Endothelial cell of umbilical vein (primary cell): ENCODE measurements at regions not wholly inside any gene's neighbourhood (a gene's known extent, or its start where the extent isn't known, plus 50 kb on each side); places are given as distances from the start of the nearest gene placed in this dataset.

Experiments used
- BruUV-seq: library from RNA; stranded (reverse); fragments of 400-500 nt; replicated peaks from 2 replicates; lab custom pipeline; 2021; lab: Mats Ljungman, UMichigan
- CTCF ChIA-PET: fragments of 300-600, 350-600 bp; sonication (Branson Sonifier 250); formaldehyde crosslinking; loops from one replicate; lab custom pipeline; 2021; ENCODE audit warnings: antibody characterized with exemption, inconsistent platforms; lab: Charles Lee
- POLR2A ChIA-PET: fragments of 300-600, 350-600 bp; sonication (Branson Sonifier 250); formaldehyde crosslinking; loops from one replicate; lab custom pipeline; 2021; ENCODE audit warnings: antibody characterized with exemption, inconsistent platforms; lab: Charles Lee
- DNase-seq: peaks from one replicate; pipeline ENCODE4 v3.0.0-alpha.2; 2011; ENCODE audit warnings: low read depth, low spot score
- FAIRE-seq: peaks from 2 replicates; lab custom pipeline; 2011; peaks lifted over from hg19 to GRCh38; lab: Jason Lieb, UNC
- H2AFZ ChIP-seq: 2 replicates; pipeline ENCODE4 v1.6.0; 2012; ENCODE audit warnings: low read depth, low read length, control low read depth, inconsistent platforms
- H3K27ac ChIP-seq: 2 replicates; pipeline ENCODE4 v1.5.1; 2011; ENCODE audit warnings: low read depth, mild to moderate bottlenecking, control low read depth, low read length, moderate library complexity; ENCODE audit not compliant: insufficient read depth
- H3K27me3 ChIP-seq, 2 experiments: 2 replicates each; pipeline versions ENCODE4 v1.6.0 to v1.6.1; 2011; ENCODE audit warnings: low read length in 2 of 2, mixed read lengths in 1 of 2; ENCODE audit not compliant: control insufficient read depth in 2 of 2, insufficient read depth in 2 of 2
- H3K36me3 ChIP-seq, 2 experiments: 2 replicates in 1 of 2; 3 replicates in 1 of 2; pipeline ENCODE4 v1.5.1; 2011; ENCODE audit warnings: low read length in 2 of 2, mild to moderate bottlenecking in 1 of 2, moderate library complexity in 1 of 2; ENCODE audit not compliant: control insufficient read depth in 2 of 2, insufficient read depth in 2 of 2; ENCODE audit errors: extremely low read depth in 1 of 2
- H3K4me1 ChIP-seq: 3 replicates; pipeline ENCODE4 v1.5.1; 2011; ENCODE audit warnings: mild to moderate bottlenecking, low read length; ENCODE audit not compliant: control insufficient read depth, insufficient read depth; ENCODE audit errors: extremely low read depth
- H3K4me2 ChIP-seq: 2 replicates; pipeline ENCODE4 v1.6.1; 2011; ENCODE audit warnings: low read length, control low read depth, mixed read lengths; ENCODE audit not compliant: insufficient read depth
- H3K4me3 ChIP-seq, 3 experiments: fragments of 200-600 bp in 1 of 3; sonication (generic), shearing (Covaris generic) in 1 of 3; replicated peaks in 1 of 3; 2 replicates each; pipeline ENCODE4 v1.5.1; 2011 to 2016; ENCODE audit warnings: control low read depth in 3 of 3, low read length in 3 of 3, mild to moderate bottlenecking in 2 of 3, inconsistent platforms in 1 of 3, low read depth in 1 of 3, moderate library complexity in 1 of 3; ENCODE audit not compliant: insufficient read depth in 1 of 3
- H3K79me2 ChIP-seq: 2 replicates; pipeline ENCODE4 v1.6.0; 2012; ENCODE audit warnings: low read length, inconsistent platforms; ENCODE audit not compliant: control insufficient read depth, insufficient read depth
- H3K9ac ChIP-seq: replicated peaks from 2 replicates; pipeline ENCODE3; 2011; ENCODE audit warnings: low read length, control low read depth; ENCODE audit not compliant: insufficient read depth; ENCODE audit errors: extremely low read depth
- H3K9me1 ChIP-seq: replicated peaks from 3 replicates; pipeline ENCODE4 v1.6.0; 2011; ENCODE audit warnings: mild to moderate bottlenecking, low read length; ENCODE audit not compliant: control insufficient read depth, insufficient read depth; ENCODE audit errors: extremely low read depth
- H3K9me3 ChIP-seq: replicated peaks from 2 replicates; pipeline ENCODE4 v1.5.1; 2012; ENCODE audit warnings: low read length, inconsistent platforms; ENCODE audit not compliant: control insufficient read depth, insufficient read depth
- H4K20me1 ChIP-seq: replicated peaks from 2 replicates; pipeline ENCODE3; 2011; ENCODE audit warnings: mild to moderate bottlenecking, low read length; ENCODE audit not compliant: control insufficient read depth, insufficient read depth; ENCODE audit errors: extremely low read depth
- EZH2 ChIP-seq: IDR thresholded peaks from 2 replicates; pipeline ENCODE4 v1.6.1; 2012; ENCODE audit warnings: borderline replicate concordance, low read depth, mild to moderate bottlenecking, moderate library complexity, low read length, inconsistent platforms; ENCODE audit not compliant: severe bottlenecking
- FOS ChIP-seq: IDR thresholded peaks from 2 replicates; pipeline ENCODE4 v1.6.1; 2011; ENCODE audit warnings: mild to moderate bottlenecking, low read length, moderate library complexity, borderline replicate concordance; ENCODE audit not compliant: insufficient read depth
- JUN ChIP-seq: IDR thresholded peaks from 2 replicates; pipeline ENCODE4 v1.6.1; 2011; ENCODE audit warnings: borderline replicate concordance, low read depth; ENCODE audit not compliant: insufficient read length, insufficient read depth
- MYC ChIP-seq: IDR thresholded peaks from one replicate; pipeline ENCODE4 v1.6.1; 2011; ENCODE audit warnings: mild to moderate bottlenecking, low read depth, low read length
- POLR2A ChIP-seq: IDR thresholded peaks from 2 replicates; pipeline ENCODE4 v1.6.1; 2012; ENCODE audit warnings: low read depth, mild to moderate bottlenecking, control low read depth, low read length
- POLR2AphosphoS5 ChIP-seq: IDR thresholded peaks from 2 replicates; pipeline ENCODE4 v1.6.1; 2012; ENCODE audit warnings: low read depth, mild to moderate bottlenecking, control low read depth, low read length, moderate library complexity; ENCODE audit not compliant: insufficient read depth
- dilution Hi-C: fragments of 300-500 bp; cut with MboI; formaldehyde crosslinking; loops from one replicate; pipeline ENCODE4 v1.15.0; 2019; ENCODE audit warnings: low sequenced_read_pairs; ENCODE audit not compliant: extremely low pct_ligation_motif_present
- intact Hi-C: fragments of 100-400 bp; cut with micrococcal nuclease; formaldehyde crosslinking; loops from one replicate; pipeline ENCODE4 v1.10.0; 2022
- TF ChIP-seq, protein P1 (sequence below), 2 donors: IDR thresholded peaks; 1 replicate in 1 of 2; 2 replicates in 1 of 2; pipeline ENCODE4 v1.5.1; 2011; ENCODE audit warnings: low read length in 2 of 2, mild to moderate bottlenecking in 2 of 2, moderate library complexity in 2 of 2, control low read depth in 1 of 2, inconsistent platforms in 1 of 2, low read depth in 1 of 2; ENCODE audit not compliant: insufficient read depth in 1 of 2; ENCODE audit errors: extremely low read depth in 1 of 2

- Histone ChIP-seq H3K27me3 (no peaks in the 10 kb centered on the region), H3K79me2 (no peaks in the 10 kb centered on the region), H4K20me1 (no peaks in the 10 kb centered on the region), H3K4me1 (no peaks in the 10 kb centered on the region), H3K4me3 (no peak overlapping the region), H3K4me2 (no peak overlapping the region), H3K9me1 (no peaks in the 10 kb centered on the region), H3K9ac (no peak overlapping the region), H3K36me3 (no peaks in the 10 kb centered on the region), H3K9me3 (peaks cover 4% of the 10 kb centered on the region), H3K27ac (no peak overlapping the region), H2AFZ (no peak overlapping the region)
- ChIA-PET CTCF (no interaction called here), POLR2A (no interaction called here)
- no TSS peak for BruUV-seq
- no peak for DNase-seq
- intact Hi-C loops = no loop called here
- TF ChIP-seq POLR2A (no peak), MYC (no peak), JUN (no peak), EZH2 (no peak), FOS (no peak), POLR2AphosphoS5 (no peak)
- TF ChIP-seq, protein P1, sequence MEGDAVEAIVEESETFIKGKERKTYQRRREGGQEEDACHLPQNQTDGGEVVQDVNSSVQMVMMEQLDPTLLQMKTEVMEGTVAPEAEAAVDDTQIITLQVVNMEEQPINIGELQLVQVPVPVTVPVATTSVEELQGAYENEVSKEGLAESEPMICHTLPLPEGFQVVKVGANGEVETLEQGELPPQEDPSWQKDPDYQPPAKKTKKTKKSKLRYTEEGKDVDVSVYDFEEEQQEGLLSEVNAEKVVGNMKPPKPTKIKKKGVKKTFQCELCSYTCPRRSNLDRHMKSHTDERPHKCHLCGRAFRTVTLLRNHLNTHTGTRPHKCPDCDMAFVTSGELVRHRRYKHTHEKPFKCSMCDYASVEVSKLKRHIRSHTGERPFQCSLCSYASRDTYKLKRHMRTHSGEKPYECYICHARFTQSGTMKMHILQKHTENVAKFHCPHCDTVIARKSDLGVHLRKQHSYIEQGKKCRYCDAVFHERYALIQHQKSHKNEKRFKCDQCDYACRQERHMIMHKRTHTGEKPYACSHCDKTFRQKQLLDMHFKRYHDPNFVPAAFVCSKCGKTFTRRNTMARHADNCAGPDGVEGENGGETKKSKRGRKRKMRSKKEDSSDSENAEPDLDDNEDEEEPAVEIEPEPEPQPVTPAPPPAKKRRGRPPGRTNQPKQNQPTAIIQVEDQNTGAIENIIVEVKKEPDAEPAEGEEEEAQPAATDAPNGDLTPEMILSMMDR (IDR thresholded peaks at IDR 0.05; ENCODE audit: extremely low read depth in 1 of 2, insufficient read depth in 1 of 2, low read depth in 1 of 2, low read length in 2 of 2) = no peak
- no peak for FAIRE-seq
- dilution Hi-C loops = no loop called here
Observed at GRCh38 chr2:104125096-104125495, 728.8 kb upstream of the POU3F3 start.
